ENCODE measurements at regions not wholly inside any gene's neighbourhood (a gene's known extent, or its start where the extent isn't known, plus 50 kb on each side); places are given as distances from the start of the nearest gene placed in this dataset.

- no peak for DNase-seq
Measured at GRCh38 chr15:88707771-88708654, 69.2 kb downstream of the ISG20 start.

GRCh38 chr15:88708655-88709054 is 69.8 kb downstream of the ISG20 start:
- DNase-seq = peak; percentile 39 to 56

GRCh38 chr15:88710027-88710715 is 71.4 kb downstream of the ISG20 start:
- DNase-seq = no peak

GRCh38 chr15:88711806-88712205 is 73.0 kb downstream of the ISG20 start:
- no peak for DNase-seq

- no peak for DNase-seq
Measured at GRCh38 chr15:88714782-88715372, 76.1 kb downstream of the ISG20 start.

GRCh38 chr15:88716543-88717381 is 77.9 kb downstream of the ISG20 start:
- no peak for DNase-seq

GRCh38 chr15:88717382-88718031 is 78.7 kb downstream of the ISG20 start:
- DNase-seq = no peak

- no peak for DNase-seq
Measured at GRCh38 chr15:88718731-88719130, 79.9 kb downstream of the ISG20 start.

- DNase-seq = no peak
Measured at GRCh38 chr15:88719654-88720053, 80.8 kb downstream of the ISG20 start.

- DNase-seq = no peak
Measured at GRCh38 chr15:88725305-88726210, 77.7 kb upstream of the ACAN start.

- no peak for DNase-seq
Measured at GRCh38 chr15:88727439-88727838, 75.8 kb upstream of the ACAN start.

GRCh38 chr15:88729581-88729980 is 73.7 kb upstream of the ACAN start:
- DNase-seq = no peak

GRCh38 chr15:88730751-88731150 is 72.5 kb upstream of the ACAN start:
- no peak for DNase-seq

GRCh38 chr15:88735212-88735611 is 68.0 kb upstream of the ACAN start:
- DNase-seq = no peak

GRCh38 chr15:88736204-88736603 is 67.0 kb upstream of the ACAN start:
- no peak for DNase-seq

- no peak for DNase-seq
Measured at GRCh38 chr15:88738796-88739195, 64.4 kb upstream of the ACAN start.

- no peak for DNase-seq
Measured at GRCh38 chr15:88739541-88739940, 63.7 kb upstream of the ACAN start.

- no peak for DNase-seq
Measured at GRCh38 chr15:88740356-88740755, 62.9 kb upstream of the ACAN start.

- DNase-seq = no peak
Measured at GRCh38 chr15:88741046-88741445, 62.2 kb upstream of the ACAN start.

- DNase-seq = no peak
Measured at GRCh38 chr15:88741671-88742070, 61.6 kb upstream of the ACAN start.

GRCh38 chr15:88742161-88742560 is 61.1 kb upstream of the ACAN start:
- DNase-seq = no peak
